Prostate gland (tissue), 2 donors: ENCODE measurements at regions not wholly inside any gene's neighbourhood (a gene's known extent, or its start where the extent isn't known, plus 50 kb on each side); places are given as distances from the start of the nearest gene placed in this dataset.
"Not testable (repeated sequence)": the region's sequence is repeated elsewhere in the genome, so short reads cannot be mapped to it uniquely, and the experiment has no call there.

Source experiments
- POLR2AphosphoS5 ChIP-seq: sonication (generic); formaldehyde crosslinking; IDR thresholded peaks from one replicate; pipeline ENCODE4 v1.6.1; 2017; ENCODE audit warnings: antibody characterized with exemption
- TF ChIP-seq, protein P1 (sequence below), 4 experiments: fragments of 200-600 bp in 2 of 4; fragments of 450-650 bp in 2 of 4; sonication (generic) in 2 of 4; IDR thresholded peaks; 1 replicate in 3 of 4; 2 replicates in 1 of 4; pipeline ENCODE4 v1.5.1; 2016 to 2019; ENCODE audit warnings: antibody characterized with exemption in 4 of 4, mild to moderate bottlenecking in 2 of 4, moderate library complexity in 2 of 4

DNA sequence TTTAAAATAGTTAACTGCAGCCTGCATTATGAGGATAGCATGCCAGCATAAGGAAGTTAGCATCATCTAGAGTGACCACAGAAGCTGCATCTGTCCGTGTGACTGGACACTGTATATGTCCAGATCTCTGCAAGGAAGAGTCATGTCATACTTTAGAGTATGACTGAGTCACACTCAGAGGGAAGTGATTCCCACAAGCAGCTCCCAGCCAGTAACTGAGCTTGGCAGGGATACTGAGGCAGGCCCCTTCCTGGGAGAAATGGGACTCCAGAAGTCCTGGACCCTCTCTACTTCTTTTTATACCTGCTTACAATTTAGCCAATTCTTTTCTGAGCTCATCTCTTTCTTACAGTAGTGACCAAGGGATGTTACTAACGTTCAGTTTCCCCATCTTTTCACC lies 2975.9 kb downstream of the RPIA start:
- TF ChIP-seq, protein P1, sequence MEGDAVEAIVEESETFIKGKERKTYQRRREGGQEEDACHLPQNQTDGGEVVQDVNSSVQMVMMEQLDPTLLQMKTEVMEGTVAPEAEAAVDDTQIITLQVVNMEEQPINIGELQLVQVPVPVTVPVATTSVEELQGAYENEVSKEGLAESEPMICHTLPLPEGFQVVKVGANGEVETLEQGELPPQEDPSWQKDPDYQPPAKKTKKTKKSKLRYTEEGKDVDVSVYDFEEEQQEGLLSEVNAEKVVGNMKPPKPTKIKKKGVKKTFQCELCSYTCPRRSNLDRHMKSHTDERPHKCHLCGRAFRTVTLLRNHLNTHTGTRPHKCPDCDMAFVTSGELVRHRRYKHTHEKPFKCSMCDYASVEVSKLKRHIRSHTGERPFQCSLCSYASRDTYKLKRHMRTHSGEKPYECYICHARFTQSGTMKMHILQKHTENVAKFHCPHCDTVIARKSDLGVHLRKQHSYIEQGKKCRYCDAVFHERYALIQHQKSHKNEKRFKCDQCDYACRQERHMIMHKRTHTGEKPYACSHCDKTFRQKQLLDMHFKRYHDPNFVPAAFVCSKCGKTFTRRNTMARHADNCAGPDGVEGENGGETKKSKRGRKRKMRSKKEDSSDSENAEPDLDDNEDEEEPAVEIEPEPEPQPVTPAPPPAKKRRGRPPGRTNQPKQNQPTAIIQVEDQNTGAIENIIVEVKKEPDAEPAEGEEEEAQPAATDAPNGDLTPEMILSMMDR (IDR thresholded peaks at IDR 0.05), result not testable (repeated sequence)
- not testable (repeated sequence) for TF ChIP-seq POLR2AphosphoS5
